GM12878 (cell line): ENCODE measurements at regions not wholly inside any gene's neighbourhood (a gene's known extent, or its start where the extent isn't known, plus 50 kb on each side); places are given as distances from the start of the nearest gene placed in this dataset.

Experiments used
- ATAC-seq: fragments of 200-7000 bp; cut with Tn5 transposase; 3 replicates; pipeline ENCODE4 v1.9.1; 2020; ENCODE audit warnings: mild to moderate bottlenecking, moderate library complexity
- BruUV-seq: library from RNA; stranded (reverse); fragments of 400-500 nt; replicated peaks from 2 replicates; lab custom pipeline; 2021; lab: Mats Ljungman, UMichigan
- CTCF ChIA-PET: fragments of 300-600 bp; sonication (Branson Sonifier 250); formaldehyde crosslinking; extraction: SDS; loops from one replicate; lab custom pipeline; 2021; ENCODE audit warnings: inconsistent platforms; lab: Yijun Ruan, JAX
- POLR2A ChIA-PET: fragments of 350-600 bp; formaldehyde crosslinking; extraction: SDS; loops from one replicate; lab custom pipeline; 2021; ENCODE audit warnings: inconsistent platforms; lab: Charles Lee
- RAD21 ChIA-PET: fragments of 300-600 bp; sonication (Branson Sonifier 250); formaldehyde crosslinking; loops from one replicate; lab custom pipeline; 2023; ENCODE audit warnings: antibody characterized with exemption; ENCODE audit not compliant: unreplicated experiment; lab: Charles Lee
- SMC1A ChIA-PET: fragments of 300-600 bp; sonication (Branson Sonifier 250); formaldehyde crosslinking; loops from one replicate; lab custom pipeline; 2023; ENCODE audit not compliant: unreplicated experiment, uncharacterized antibody; lab: Charles Lee
- DNase-seq: peaks from one replicate; pipeline ENCODE4 v3.0.0-alpha.2; 2011; ENCODE audit warnings: low read depth, low spot score
- FAIRE-seq: peaks from 3 replicates; lab custom pipeline; 2011; peaks lifted over from hg19 to GRCh38; lab: Jason Lieb, UNC
- H2AFZ ChIP-seq: 2 replicates; pipeline ENCODE4 v1.6.0; 2011; ENCODE audit warnings: low read depth, low read length, control low read depth; ENCODE audit not compliant: control insufficient read depth
- H3K27ac ChIP-seq: 2 replicates; pipeline ENCODE4 v1.5.1; 2011; ENCODE audit warnings: control low read depth; ENCODE audit not compliant: control insufficient read depth, insufficient read depth
- H3K27me3 ChIP-seq, 2 experiments: replicated peaks in 1 of 2; 2 replicates each; pipeline versions ENCODE4 v1.6.0 to v1.6.1; 2011; ENCODE audit warnings: low read length in 1 of 2; ENCODE audit not compliant: control insufficient read depth in 2 of 2, insufficient read depth in 2 of 2
- H3K36me3 ChIP-seq, 2 experiments: 2 replicates each; pipeline ENCODE4 v1.5.1; 2011; ENCODE audit warnings: low read length in 1 of 2; ENCODE audit not compliant: control insufficient read depth in 2 of 2, insufficient read depth in 2 of 2
- H3K4me1 ChIP-seq: 2 replicates; pipeline ENCODE4 v1.6.1; 2011; ENCODE audit warnings: mild to moderate bottlenecking, low read length, moderate library complexity, mixed read lengths; ENCODE audit not compliant: control insufficient read depth, insufficient read depth
- H3K4me2 ChIP-seq: 2 replicates; pipeline ENCODE4 v1.6.0; 2011; ENCODE audit warnings: control low read depth; ENCODE audit not compliant: control insufficient read depth, insufficient read depth
- H3K4me3 ChIP-seq: fragments of 200-600 bp; sonication (generic); 2 replicates; pipeline ENCODE4 v1.5.1; 2016
- H3K79me2 ChIP-seq: 2 replicates; pipeline ENCODE4 v1.6.0; 2011; ENCODE audit warnings: low read length; ENCODE audit not compliant: control insufficient read depth, insufficient read depth
- H3K9ac ChIP-seq: 2 replicates; pipeline ENCODE4 v1.8.0; 2011; ENCODE audit warnings: low read length, control low read depth, mixed read lengths; ENCODE audit not compliant: control insufficient read depth, insufficient read depth
- H3K9me3 ChIP-seq: replicated peaks from 3 replicates; pipeline ENCODE4 v1.5.1; 2011; ENCODE audit warnings: mild to moderate bottlenecking, low read length; ENCODE audit not compliant: control insufficient read depth, insufficient read depth
- H4K20me1 ChIP-seq: 2 replicates; pipeline ENCODE4 v1.6.0; 2011; ENCODE audit not compliant: control insufficient read depth, insufficient read depth
- BRCA1 ChIP-seq: IDR thresholded peaks from 2 replicates; pipeline ENCODE4 v1.6.1; 2011; ENCODE audit warnings: low read depth, low read length, improper control_type of control experiment
- EGR1 ChIP-seq, 2 experiments: IDR thresholded peaks; 1 replicate in 1 of 2; 2 replicates in 1 of 2; pipeline ENCODE4 v1.6.1; 2011 to 2012; ENCODE audit warnings: low read depth in 2 of 2, low read length in 2 of 2, borderline replicate concordance in 1 of 2, mild to moderate bottlenecking in 1 of 2, moderate library complexity in 1 of 2
- FOXM1 ChIP-seq: IDR thresholded peaks from 2 replicates; pipeline ENCODE4 v1.6.1; 2012; ENCODE audit warnings: low read depth, mild to moderate bottlenecking, inconsistent platforms, low read length, moderate library complexity
- GATAD2B ChIP-seq: fragments of 450-650 bp; conservative IDR thresholded peaks from 2 replicates; pipeline ENCODE4 v1.6.1; 2017; ENCODE audit warnings: low read depth, mild to moderate bottlenecking, moderate library complexity
- HDAC2 ChIP-seq: fragments of 200-600 bp; sonication (generic); IDR thresholded peaks from 2 replicates; pipeline ENCODE4 v1.6.1; 2017
- MEF2A ChIP-seq: IDR thresholded peaks from 2 replicates; pipeline ENCODE4 v1.6.1; 2011; ENCODE audit warnings: low read depth, mild to moderate bottlenecking, low read length, moderate library complexity; ENCODE audit not compliant: insufficient read depth
- MTA2 ChIP-seq: fragments of 450-650 bp; IDR thresholded peaks from 2 replicates; pipeline ENCODE4 v1.6.1; 2016; ENCODE audit warnings: low read depth, mild to moderate bottlenecking, moderate library complexity
- NFIC ChIP-seq: IDR thresholded peaks from 2 replicates; pipeline ENCODE4 v1.6.1; 2012; ENCODE audit warnings: low read depth, mild to moderate bottlenecking, inconsistent platforms, low read length, moderate library complexity
- POLR2AphosphoS5 ChIP-seq: IDR thresholded peaks from 2 replicates; pipeline ENCODE4 v1.6.1; 2011; ENCODE audit warnings: mild to moderate bottlenecking, low read length, inconsistent platforms
- SPI1 ChIP-seq: IDR thresholded peaks from 2 replicates; pipeline ENCODE4 v1.6.1; 2011; ENCODE audit warnings: low read depth, mild to moderate bottlenecking, low read length, moderate library complexity, borderline replicate concordance; ENCODE audit not compliant: insufficient read depth
- SREBF1 ChIP-seq: IDR thresholded peaks from 2 replicates; pipeline ENCODE4 v1.6.1; 2012; ENCODE audit warnings: mild to moderate bottlenecking, low read length
- STAT3 ChIP-seq: IDR thresholded peaks from 2 replicates; pipeline ENCODE4 v1.6.1; 2011; ENCODE audit warnings: low read depth, low read length, improper control_type of control experiment
- SUPT20H ChIP-seq: IDR thresholded peaks from 2 replicates; pipeline ENCODE4 v1.6.1; 2011; ENCODE audit warnings: low read depth, mild to moderate bottlenecking, low read length, moderate library complexity, borderline replicate concordance; ENCODE audit not compliant: control insufficient read depth
- SUZ12 ChIP-seq: fragments of 200-600 bp; sonication (generic); IDR thresholded peaks from one replicate; pipeline ENCODE4 v1.6.1; 2018; ENCODE audit warnings: antibody characterized with exemption, mild to moderate bottlenecking; ENCODE audit not compliant: unreplicated experiment
- TCF3 ChIP-seq: IDR thresholded peaks from 2 replicates; pipeline ENCODE4 v1.6.1; 2012; ENCODE audit warnings: low read depth, mild to moderate bottlenecking, low read length, borderline replicate concordance; ENCODE audit not compliant: insufficient read depth
- ZNF24 ChIP-seq: fragments of 450-650 bp; IDR thresholded peaks from 2 replicates; pipeline ENCODE4 v1.6.1; 2017; ENCODE audit warnings: antibody characterized with exemption, mild to moderate bottlenecking
- ZNF622 ChIP-seq: fragments of 450-650 bp; IDR thresholded peaks from 2 replicates; pipeline ENCODE4 v1.6.1; 2017; ENCODE audit warnings: mild to moderate bottlenecking, inconsistent platforms
- ZZZ3 ChIP-seq: IDR thresholded peaks from 2 replicates; pipeline ENCODE4 v1.6.1; 2011; ENCODE audit warnings: low read depth; ENCODE audit not compliant: control insufficient read depth, insufficient read length
- WGBS: methylation state at CpG from one replicate; pipeline ENCODE4 v1.1.6; 2016; ENCODE audit warnings: low lambda C conversion rate; ENCODE audit not compliant: insufficient replicate concordance, insufficient coverage; ENCODE audit errors: missing lambda C conversion rate; 5-methylcytosine and 5-hydroxymethylcytosine counted together
- in situ Hi-C: fragments of 300-500 bp; cut with MboI; formaldehyde crosslinking; loops from 9 replicates; pipeline ENCODE4 v1.14.3; 2018; ENCODE audit warnings: mixed read lengths
- intact Hi-C: fragments of 100-400 bp; cut with micrococcal nuclease; formaldehyde crosslinking; loops from one replicate; pipeline ENCODE4 v1.14.2; 2022; ENCODE audit not compliant: unreplicated experiment
- TF ChIP-seq, protein P1 (sequence below): IDR thresholded peaks from 2 replicates; pipeline ENCODE4 v1.6.1; 2012; ENCODE audit warnings: low read depth, low read length, improper control_type of control experiment
- TF ChIP-seq, protein P2 (sequence below): fragments of 450-650 bp; formaldehyde crosslinking; IDR thresholded peaks from 2 replicates; pipeline ENCODE4 v1.4.0; 2022; ENCODE audit warnings: mild to moderate bottlenecking, moderate library complexity

DNA sequence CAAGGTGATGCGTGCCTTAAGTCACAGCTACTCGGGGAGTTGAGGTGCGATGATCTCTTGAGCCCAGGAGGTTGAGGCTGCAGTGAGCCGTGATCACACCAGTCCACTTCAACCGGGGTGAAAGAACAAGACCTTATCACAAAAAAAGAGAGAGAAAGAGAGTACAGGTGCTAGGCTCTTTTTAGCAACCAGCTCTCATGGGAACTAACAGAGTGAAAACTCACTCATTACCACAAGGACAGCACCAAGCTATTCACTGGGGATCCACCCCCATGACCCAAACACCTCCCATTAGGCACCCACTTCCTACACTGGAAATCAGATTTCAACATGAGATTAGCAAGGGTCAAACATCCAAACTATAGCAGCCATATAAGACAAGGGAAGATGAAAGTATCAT lies 164.2 kb downstream of the NDUFA12 start:
- DNase-seq (peak; percentile 82), FAIRE-seq (no peak), ATAC-seq (peak; percentile 83)
- Histone ChIP-seq H3K4me1 (peaks cover 26% of the 10 kb centered on the region), H4K20me1 (no peaks in the 10 kb centered on the region), H3K27ac (peak overlapping the region; percentile 79), H3K4me2 (peak overlapping the region; percentile 64), H3K79me2 (peaks cover 78% of the 10 kb centered on the region), H3K9ac (no peak overlapping the region), H3K4me3 (no peak overlapping the region), H3K9me3 (peaks cover 9% of the 10 kb centered on the region), H3K36me3 (peaks cover 0 to 6% of the 10 kb centered on the region in 2 experiments; a peak in 3 of 4 replicates), H2AFZ (no peak overlapping the region), H3K27me3 (no peaks in the 10 kb centered on the region)
- in situ Hi-C loops = no loop called here
- 9% methylated on average over 5 of the region's 5 CpGs for WGBS
- intact Hi-C loops = no loop called here
- POLR2A ChIA-PET = interaction anchor here (0.7 to 1.9 kb wide), 5 partner anchors 9 to 36 kb away, joined by 3 to 12 read pairs (median 4); no protein-coding TSS in a partner anchor
- SMC1A ChIA-PET = interaction anchor here (0.9 to 6.5 kb wide), 7 partner anchors 9 to 70 kb away, joined by 3 to 82 read pairs (median 7); no protein-coding TSS in a partner anchor
- RAD21 ChIA-PET = interaction anchor here (0.6 to 5.8 kb wide), 10 partner anchors 9 to 1595 kb away, joined by 3 to 51 read pairs (median 6); no protein-coding TSS in a partner anchor
- CTCF ChIA-PET = interaction anchor here (0.7 to 1.5 kb wide), 6 partner anchors 9 to 36 kb away, joined by 3 to 8 read pairs (median 3); no protein-coding TSS in a partner anchor
- BruUV-seq = no TSS peak
- no peak for TF ChIP-seq BRCA1
- TF ChIP-seq GATAD2B = no peak
- TF ChIP-seq, protein P1, sequence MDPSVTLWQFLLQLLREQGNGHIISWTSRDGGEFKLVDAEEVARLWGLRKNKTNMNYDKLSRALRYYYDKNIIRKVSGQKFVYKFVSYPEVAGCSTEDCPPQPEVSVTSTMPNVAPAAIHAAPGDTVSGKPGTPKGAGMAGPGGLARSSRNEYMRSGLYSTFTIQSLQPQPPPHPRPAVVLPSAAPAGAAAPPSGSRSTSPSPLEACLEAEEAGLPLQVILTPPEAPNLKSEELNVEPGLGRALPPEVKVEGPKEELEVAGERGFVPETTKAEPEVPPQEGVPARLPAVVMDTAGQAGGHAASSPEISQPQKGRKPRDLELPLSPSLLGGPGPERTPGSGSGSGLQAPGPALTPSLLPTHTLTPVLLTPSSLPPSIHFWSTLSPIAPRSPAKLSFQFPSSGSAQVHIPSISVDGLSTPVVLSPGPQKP = no peak
- no peak for TF ChIP-seq ZZZ3
- no peak for TF ChIP-seq ZNF622
- no peak for TF ChIP-seq FOXM1
- TF ChIP-seq STAT3 = no peak
- 0 out of 2 replicates have a peak, but pooled peaks have one; percentile 47 for TF ChIP-seq POLR2AphosphoS5
- 0 out of 2 replicates have a peak, but pooled peaks have one; percentile 23 for TF ChIP-seq NFIC
- no peak for TF ChIP-seq SUPT20H
- no peak for TF ChIP-seq HDAC2
- TF ChIP-seq MTA2 = peak; percentile 82
- TF ChIP-seq, protein P2, sequence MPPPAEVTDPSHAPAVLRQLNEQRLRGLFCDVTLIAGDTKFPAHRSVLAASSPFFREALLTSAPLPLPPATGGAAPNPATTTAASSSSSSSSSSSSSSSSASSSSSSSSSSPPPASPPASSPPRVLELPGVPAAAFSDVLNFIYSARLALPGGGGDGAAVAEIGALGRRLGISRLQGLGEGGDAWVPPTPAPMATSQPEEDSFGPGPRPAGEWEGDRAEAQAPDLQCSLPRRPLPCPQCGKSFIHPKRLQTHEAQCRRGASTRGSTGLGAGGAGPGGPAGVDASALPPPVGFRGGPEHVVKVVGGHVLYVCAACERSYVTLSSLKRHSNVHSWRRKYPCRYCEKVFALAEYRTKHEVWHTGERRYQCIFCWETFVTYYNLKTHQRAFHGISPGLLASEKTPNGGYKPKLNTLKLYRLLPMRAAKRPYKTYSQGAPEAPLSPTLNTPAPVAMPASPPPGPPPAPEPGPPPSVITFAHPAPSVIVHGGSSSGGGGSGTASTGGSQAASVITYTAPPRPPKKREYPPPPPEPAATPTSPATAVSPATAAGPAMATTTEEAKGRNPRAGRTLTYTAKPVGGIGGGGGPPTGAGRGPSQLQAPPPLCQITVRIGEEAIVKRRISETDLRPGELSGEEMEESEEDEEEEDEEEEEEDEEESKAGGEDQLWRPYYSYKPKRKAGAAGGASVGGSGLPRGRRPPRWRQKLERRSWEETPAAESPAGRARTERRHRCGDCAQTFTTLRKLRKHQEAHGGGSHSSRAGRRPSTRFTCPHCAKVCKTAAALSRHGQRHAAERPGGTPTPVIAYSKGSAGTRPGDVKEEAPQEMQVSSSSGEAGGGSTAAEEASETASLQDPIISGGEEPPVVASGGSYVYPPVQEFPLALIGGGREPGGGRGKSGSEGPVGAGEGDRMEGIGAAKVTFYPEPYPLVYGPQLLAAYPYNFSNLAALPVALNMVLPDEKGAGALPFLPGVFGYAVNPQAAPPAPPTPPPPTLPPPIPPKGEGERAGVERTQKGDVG (CRISPR knock-in tag) = no peak
- no peak for TF ChIP-seq ZNF24
- no peak for TF ChIP-seq SREBF1
- TF ChIP-seq SPI1 = peak; percentile 30; the same call in 1 of the 2 replicates
- TF ChIP-seq MEF2A = 0 out of 2 replicates have a peak, but pooled peaks have one; percentile 17
- no peak for TF ChIP-seq EGR1 (IDR thresholded peaks at IDR 0.05; ENCODE audit: borderline replicate concordance in 1 of 2, low read depth in 2 of 2, low read length in 2 of 2)
- no peak for TF ChIP-seq SUZ12
- no peak for TF ChIP-seq TCF3
